Mesenchymal stem cell (in vitro differentiated cells and primary cell): ENCODE measurements at regions not wholly inside any gene's neighbourhood (a gene's known extent, or its start where the extent isn't known, plus 50 kb on each side); places are given as distances from the start of the nearest gene placed in this dataset.

ENCODE experiments used
- DNase-seq: peaks from one replicate; pipeline ENCODE4 v3.0.0-alpha.2; 2013
- H2AFZ ChIP-seq: one replicate; pipeline ENCODE4 v1.6.1; 2013; ENCODE audit warnings: low read depth, mild to moderate bottlenecking, control low read depth, inconsistent platforms, low read length, moderate library complexity
- H2AK5ac ChIP-seq: 2 replicates; pipeline ENCODE4 v1.6.1; 2013; ENCODE audit warnings: low read length, moderate library complexity, mild to moderate bottlenecking, inconsistent platforms; ENCODE audit not compliant: severe bottlenecking
- H2BK120ac ChIP-seq: one replicate; pipeline ENCODE4 v1.6.1; 2013; ENCODE audit warnings: low read depth, mild to moderate bottlenecking, inconsistent platforms, low read length, moderate library complexity
- H2BK12ac ChIP-seq, 2 experiments: one replicate each; pipeline ENCODE4 v1.6.1; 2013; ENCODE audit warnings: inconsistent platforms in 2 of 2, low read length in 2 of 2, mild to moderate bottlenecking in 2 of 2, moderate library complexity in 2 of 2, control low read depth in 1 of 2
- H2BK15ac ChIP-seq: one replicate; pipeline ENCODE4 v1.6.1; 2013; ENCODE audit warnings: mild to moderate bottlenecking, low read depth, inconsistent platforms; ENCODE audit not compliant: poor library complexity, severe bottlenecking
- H2BK5ac ChIP-seq: 2 replicates; pipeline ENCODE4 v1.6.1; 2013; ENCODE audit warnings: low read depth, mild to moderate bottlenecking, low read length, control low read depth, inconsistent platforms; ENCODE audit not compliant: poor library complexity, severe bottlenecking
- H3K14ac ChIP-seq, 2 experiments: one replicate each; pipeline ENCODE4 v1.6.1; 2013; ENCODE audit warnings: inconsistent platforms in 2 of 2, low read length in 2 of 2, control low read depth in 1 of 2, mild to moderate bottlenecking in 1 of 2, moderate library complexity in 1 of 2
- H3K18ac ChIP-seq, 2 experiments: one replicate each; pipeline ENCODE4 v1.6.1; 2013; ENCODE audit warnings: inconsistent platforms in 2 of 2, low read length in 2 of 2, control low read depth in 1 of 2, low read depth in 1 of 2, mild to moderate bottlenecking in 1 of 2
- H3K23ac ChIP-seq, 2 experiments: one replicate each; pipeline ENCODE4 v1.6.1; 2013; ENCODE audit warnings: inconsistent platforms in 2 of 2, low read length in 2 of 2, mild to moderate bottlenecking in 2 of 2, moderate library complexity in 2 of 2, control low read depth in 1 of 2
- H3K27ac ChIP-seq: 2 replicates; pipeline ENCODE4 v1.5.1; 2013; ENCODE audit warnings: mild to moderate bottlenecking, moderate library complexity, low read length, control low read depth, inconsistent platforms; ENCODE audit not compliant: poor library complexity, severe bottlenecking
- H3K27me3 ChIP-seq, 2 experiments: 2 replicates each; pipeline versions ENCODE4 v1.6.1 to v1.7.0; 2013; ENCODE audit warnings: low read length in 2 of 2, mild to moderate bottlenecking in 2 of 2, moderate library complexity in 2 of 2, control low read depth in 1 of 2, inconsistent platforms in 1 of 2; ENCODE audit not compliant: control insufficient read depth in 1 of 2, insufficient read depth in 1 of 2
- H3K36me3 ChIP-seq, 2 experiments: 2 replicates each; pipeline versions ENCODE4 v1.6.1 to v1.7.0; 2013; ENCODE audit warnings: low read length in 2 of 2, control low read depth in 1 of 2, inconsistent platforms in 1 of 2, low read depth in 1 of 2, mild to moderate bottlenecking in 1 of 2; ENCODE audit not compliant: insufficient read depth in 2 of 2, control insufficient read depth in 1 of 2
- H3K4ac ChIP-seq, 2 experiments: one replicate each; pipeline ENCODE4 v1.6.1; 2013; ENCODE audit warnings: inconsistent platforms in 2 of 2, low read length in 2 of 2, mild to moderate bottlenecking in 2 of 2, moderate library complexity in 2 of 2, control low read depth in 1 of 2, low read depth in 1 of 2
- H3K4me1 ChIP-seq: 2 replicates; pipeline ENCODE4 v1.6.1; 2013; ENCODE audit warnings: low read depth, low read length, control low read depth; ENCODE audit not compliant: control insufficient read depth, insufficient read depth
- H3K4me2 ChIP-seq: 2 replicates; pipeline ENCODE4 v1.6.1; 2013; ENCODE audit warnings: low read length, mild to moderate bottlenecking, inconsistent platforms; ENCODE audit not compliant: poor library complexity, severe bottlenecking
- H3K4me3 ChIP-seq, 2 experiments: 2 replicates each; pipeline versions ENCODE4 v1.5.1 to v1.7.0; 2013; ENCODE audit warnings: low read length in 2 of 2, mild to moderate bottlenecking in 2 of 2, control low read depth in 1 of 2, low read depth in 1 of 2; ENCODE audit not compliant: insufficient read depth in 1 of 2
- H3K79me1 ChIP-seq: replicated peaks from 2 replicates; pipeline ENCODE4 v1.6.1; 2013; ENCODE audit warnings: mild to moderate bottlenecking, control low read depth, low read length, inconsistent platforms; ENCODE audit not compliant: poor library complexity, severe bottlenecking
- H3K9ac ChIP-seq: 2 replicates; pipeline ENCODE4 v1.7.0; 2013; ENCODE audit warnings: mild to moderate bottlenecking, low read length, moderate library complexity
- H3K9me3 ChIP-seq: 2 replicates; pipeline ENCODE4 v1.7.0; 2013; ENCODE audit warnings: mild to moderate bottlenecking, low read length; ENCODE audit not compliant: control insufficient read depth
- H4K8ac ChIP-seq: one replicate; pipeline ENCODE4 v1.6.1; 2013; ENCODE audit warnings: inconsistent platforms, mild to moderate bottlenecking, low read length, moderate library complexity
- H4K91ac ChIP-seq: one replicate; pipeline ENCODE4 v1.6.1; 2013; ENCODE audit warnings: mild to moderate bottlenecking, low read length, inconsistent platforms
- WGBS: methylation state at CpG from one replicate; pipeline ENCODE4 v1.1.7; 2013; ENCODE audit warnings: mixed read lengths; 5-methylcytosine and 5-hydroxymethylcytosine counted together

DNA sequence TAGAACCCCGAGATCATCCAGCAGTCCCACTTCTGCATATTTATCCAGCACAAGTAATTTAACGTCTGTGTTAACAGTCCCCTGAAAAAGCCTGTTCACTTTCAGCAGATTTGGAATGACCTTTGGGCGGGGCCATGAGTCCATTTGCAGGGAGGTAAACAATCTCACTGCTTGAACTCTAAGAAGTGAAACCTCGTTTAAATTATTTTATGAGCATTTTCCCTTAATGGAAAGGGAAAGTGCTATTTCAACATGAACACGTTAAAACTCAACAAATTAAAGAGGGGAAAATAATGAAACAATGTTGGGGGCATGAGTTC lies 282.8 kb downstream of the GATA3 start:
- no peak overlapping the region for H2BK12ac ChIP-seq
- no peak for DNase-seq
- no peak overlapping the region for H3K14ac ChIP-seq
- H3K4me2 ChIP-seq: no peak overlapping the region
- no peak overlapping the region for H3K9ac ChIP-seq
- no peak overlapping the region for H2BK5ac ChIP-seq
- H3K36me3 ChIP-seq: no peaks in the 10 kb centered on the region
- no peak overlapping the region for H4K8ac ChIP-seq
- H3K4me1 ChIP-seq: peaks cover 3% of the 10 kb centered on the region
- no peak overlapping the region for H2BK15ac ChIP-seq
- H3K27me3 ChIP-seq: peaks cover 0 to 8% of the 10 kb centered on the region in 2 experiments
- H2AK5ac ChIP-seq: no peak overlapping the region
- no peak overlapping the region for H3K18ac ChIP-seq
- no peak overlapping the region for H4K91ac ChIP-seq
- H2AFZ ChIP-seq: no peak overlapping the region
- H3K9me3 ChIP-seq: no peaks in the 10 kb centered on the region
- H3K4ac ChIP-seq: no peak overlapping the region
- H3K27ac ChIP-seq: no peak overlapping the region
- WGBS: 70% methylated on average over 3 of the region's 5 CpGs
- no peak overlapping the region for H3K23ac ChIP-seq
- no peaks in the 10 kb centered on the region for H3K79me1 ChIP-seq
- no peak overlapping the region for H2BK120ac ChIP-seq
- no peak overlapping the region for H3K4me3 ChIP-seq

- Histone ChIP-seq H3K27me3 (peaks cover 0 to 4% of the 10 kb centered on the region in 2 experiments), H2BK5ac (no peak overlapping the region), H3K14ac (no peak overlapping the region), H3K4me3 (no peak overlapping the region), H3K9me3 (no peaks in the 10 kb centered on the region), H2BK120ac (no peak overlapping the region), H3K79me1 (no peaks in the 10 kb centered on the region), H3K4ac (no peak overlapping the region), H3K9ac (no peak overlapping the region), H3K4me2 (no peak overlapping the region), H2BK15ac (no peak overlapping the region), H3K23ac (no peak overlapping the region), H3K18ac (no peak overlapping the region), H2BK12ac (no peak overlapping the region), H2AK5ac (no peak overlapping the region), H4K91ac (no peak overlapping the region), H3K27ac (no peak overlapping the region), H2AFZ (no peak overlapping the region), H3K36me3 (no peaks in the 10 kb centered on the region), H4K8ac (no peak overlapping the region), H3K4me1 (no peaks in the 10 kb centered on the region)
- 90% methylated on average over 3 of the region's 4 CpGs for WGBS
- DNase-seq: no peak
Measured at GRCh38 chr10:8338177-8338766, 283.8 kb downstream of the GATA3 start.

- Histone ChIP-seq H3K79me1 (no peaks in the 10 kb centered on the region), H2AK5ac (no peak overlapping the region), H3K36me3 (no peaks in the 10 kb centered on the region), H3K27ac (no peak overlapping the region), H4K8ac (no peak overlapping the region), H3K9ac (no peak overlapping the region), H3K4ac (no peak overlapping the region), H3K18ac (no peak overlapping the region), H3K27me3 (peaks cover 0 to 4% of the 10 kb centered on the region in 2 experiments), H3K4me2 (no peak overlapping the region), H3K4me3 (no peak overlapping the region), H2AFZ (no peak overlapping the region), H4K91ac (no peak overlapping the region), H3K4me1 (no peaks in the 10 kb centered on the region), H3K9me3 (no peaks in the 10 kb centered on the region), H2BK5ac (no peak overlapping the region), H2BK15ac (no peak overlapping the region), H3K14ac (no peak overlapping the region), H2BK12ac (no peak overlapping the region), H2BK120ac (no peak overlapping the region), H3K23ac (no peak overlapping the region)
- no CpG with 5 or more reads among the region's 1 CpG for WGBS
- DNase-seq: no peak
Measured at GRCh38 chr10:8344756-8345155, 290.3 kb downstream of the GATA3 start.

DNA sequence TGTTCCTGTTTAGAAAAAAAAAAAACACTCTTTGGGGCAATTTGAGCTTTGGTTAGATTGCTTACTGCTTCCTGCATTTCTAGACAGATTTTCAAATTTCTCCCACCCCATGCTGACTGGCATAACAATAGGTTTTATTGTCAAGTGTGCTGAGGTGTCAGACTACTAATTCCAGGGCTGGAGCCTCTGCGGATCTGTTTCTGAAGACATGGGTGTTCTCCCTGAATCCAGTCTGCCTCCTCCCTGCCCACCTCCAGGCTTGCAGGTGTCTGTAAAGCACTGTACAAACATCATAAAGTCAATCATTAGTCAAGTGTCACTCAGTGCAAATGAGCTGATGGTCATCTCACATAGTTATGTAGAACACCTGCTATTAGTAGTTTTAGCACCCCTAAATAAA lies 292.4 kb downstream of the GATA3 start:
- DNase-seq: no peak
- H2BK12ac ChIP-seq: no peak overlapping the region
- H3K27me3 ChIP-seq: peaks cover 0 to 4% of the 10 kb centered on the region in 2 experiments
- no peak overlapping the region for H2AFZ ChIP-seq
- H2BK5ac ChIP-seq: no peak overlapping the region
- no peak overlapping the region for H3K27ac ChIP-seq
- no peak overlapping the region for H3K4ac ChIP-seq
- no peaks in the 10 kb centered on the region for H3K36me3 ChIP-seq
- H3K4me2 ChIP-seq: no peak overlapping the region
- no peak overlapping the region for H4K8ac ChIP-seq
- H3K9me3 ChIP-seq: no peaks in the 10 kb centered on the region
- H2BK15ac ChIP-seq: no peak overlapping the region
- no peaks in the 10 kb centered on the region for H3K79me1 ChIP-seq
- WGBS: 50% methylated on average over 1 of the region's 1 CpG
- H3K18ac ChIP-seq: no peak overlapping the region
- no peak overlapping the region for H4K91ac ChIP-seq
- no peak overlapping the region for H3K23ac ChIP-seq
- no peak overlapping the region for H3K14ac ChIP-seq
- no peak overlapping the region for H3K4me3 ChIP-seq
- no peak overlapping the region for H2BK120ac ChIP-seq
- H3K9ac ChIP-seq: no peak overlapping the region
- no peak overlapping the region for H2AK5ac ChIP-seq
- no peaks in the 10 kb centered on the region for H3K4me1 ChIP-seq
